LHCN-M2 (cell line): ENCODE measurements at regions not wholly inside any gene's neighbourhood (a gene's known extent, or its start where the extent isn't known, plus 50 kb on each side); places are given as distances from the start of the nearest gene placed in this dataset.

ENCODE experiments used
- DNase-seq: peaks from one replicate; pipeline ENCODE4 v3.0.0-alpha.2; 2012; ENCODE audit warnings: low read depth

GRCh38 chr3:83092521-83093221, 1331.2 kb upstream of the GBE1 start:
- DNase-seq: no peak

GRCh38 chr3:83076041-83076440, 1314.6 kb upstream of the GBE1 start:
- no peak for DNase-seq

GRCh38 chr3:83074485-83074884, 1313.0 kb upstream of the GBE1 start:
- DNase-seq: no peak

GRCh38 chr3:83065851-83066460, 1304.5 kb upstream of the GBE1 start:
- no peak for DNase-seq

- no peak for DNase-seq
These were observed 1302.0 kb upstream of the GBE1 start for GRCh38 chr3:83063446-83063845.

GRCh38 chr3:83048556-83048955, 1287.1 kb upstream of the GBE1 start:
- DNase-seq: no peak

GRCh38 chr3:83039422-83039821, 1278.0 kb upstream of the GBE1 start:
- DNase-seq: no peak

- no peak for DNase-seq
These were observed 1274.2 kb upstream of the GBE1 start for GRCh38 chr3:83035704-83036010.

GRCh38 chr3:83034806-83035703, 1273.6 kb upstream of the GBE1 start:
- no peak for DNase-seq

GRCh38 chr3:83033133-83033532, 1271.7 kb upstream of the GBE1 start:
- no peak for DNase-seq

GRCh38 chr3:83023086-83023485, 1261.6 kb upstream of the GBE1 start:
- no peak for DNase-seq

- no peak for DNase-seq
These were observed 1250.0 kb upstream of the GBE1 start for GRCh38 chr3:83011481-83011880.

GRCh38 chr3:83003917-83004316, 1242.5 kb upstream of the GBE1 start:
- DNase-seq: no peak

- no peak for DNase-seq
These were observed 1241.5 kb upstream of the GBE1 start for GRCh38 chr3:83002869-83003445.

GRCh38 chr3:82999777-83000176, 1238.3 kb upstream of the GBE1 start:
- no peak for DNase-seq

- no peak for DNase-seq
These were observed 1216.9 kb upstream of the GBE1 start for GRCh38 chr3:82978368-82978767.

- no peak for DNase-seq
These were observed 1216.4 kb upstream of the GBE1 start for GRCh38 chr3:82977871-82978270.

- no peak for DNase-seq
These were observed 1212.3 kb upstream of the GBE1 start for GRCh38 chr3:82973791-82974190.

GRCh38 chr3:82960379-82960778, 1198.9 kb upstream of the GBE1 start:
- no peak for DNase-seq

- no peak for DNase-seq
These were observed 1196.3 kb upstream of the GBE1 start for GRCh38 chr3:82957696-82958095.

- no peak for DNase-seq
These were observed 1195.6 kb upstream of the GBE1 start for GRCh38 chr3:82957079-82957478.

GRCh38 chr3:82954486-82954885, 1193.0 kb upstream of the GBE1 start:
- DNase-seq: no peak
